ENCODE measurements at regions not wholly inside any gene's neighbourhood (a gene's known extent, or its start where the extent isn't known, plus 50 kb on each side); places are given as distances from the start of the nearest gene placed in this dataset.

DNA sequence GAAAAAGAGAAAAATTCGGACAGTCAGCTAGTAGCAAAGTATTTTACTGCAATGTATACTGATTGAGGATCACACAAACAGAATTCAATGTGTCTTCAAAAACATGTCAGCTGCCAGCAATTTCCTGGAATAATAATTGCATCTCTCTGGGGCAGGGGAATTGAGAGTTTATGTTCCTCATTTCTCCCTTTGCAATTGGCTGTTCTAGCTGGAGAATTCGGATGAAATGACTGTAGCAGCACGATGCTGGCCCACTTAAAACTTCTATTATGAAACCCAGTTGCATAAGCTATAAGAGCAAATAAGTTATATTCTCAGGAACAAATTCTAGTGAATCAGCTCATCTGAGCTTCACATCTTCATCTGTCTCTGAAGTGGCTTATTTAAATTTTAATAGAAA lies 99.9 kb upstream of the CPEB2 start:
- TF ChIP-seq, protein P1, sequence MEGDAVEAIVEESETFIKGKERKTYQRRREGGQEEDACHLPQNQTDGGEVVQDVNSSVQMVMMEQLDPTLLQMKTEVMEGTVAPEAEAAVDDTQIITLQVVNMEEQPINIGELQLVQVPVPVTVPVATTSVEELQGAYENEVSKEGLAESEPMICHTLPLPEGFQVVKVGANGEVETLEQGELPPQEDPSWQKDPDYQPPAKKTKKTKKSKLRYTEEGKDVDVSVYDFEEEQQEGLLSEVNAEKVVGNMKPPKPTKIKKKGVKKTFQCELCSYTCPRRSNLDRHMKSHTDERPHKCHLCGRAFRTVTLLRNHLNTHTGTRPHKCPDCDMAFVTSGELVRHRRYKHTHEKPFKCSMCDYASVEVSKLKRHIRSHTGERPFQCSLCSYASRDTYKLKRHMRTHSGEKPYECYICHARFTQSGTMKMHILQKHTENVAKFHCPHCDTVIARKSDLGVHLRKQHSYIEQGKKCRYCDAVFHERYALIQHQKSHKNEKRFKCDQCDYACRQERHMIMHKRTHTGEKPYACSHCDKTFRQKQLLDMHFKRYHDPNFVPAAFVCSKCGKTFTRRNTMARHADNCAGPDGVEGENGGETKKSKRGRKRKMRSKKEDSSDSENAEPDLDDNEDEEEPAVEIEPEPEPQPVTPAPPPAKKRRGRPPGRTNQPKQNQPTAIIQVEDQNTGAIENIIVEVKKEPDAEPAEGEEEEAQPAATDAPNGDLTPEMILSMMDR (IDR thresholded peaks at IDR 0.05): no peak
- TF ChIP-seq POLR2A (IDR thresholded peaks at IDR 0.05): no peak

Data from adrenal gland (tissue), 5 donors.